ENCODE measurements at regions not wholly inside any gene's neighbourhood (a gene's known extent, or its start where the extent isn't known, plus 50 kb on each side); places are given as distances from the start of the nearest gene placed in this dataset.

DNA sequence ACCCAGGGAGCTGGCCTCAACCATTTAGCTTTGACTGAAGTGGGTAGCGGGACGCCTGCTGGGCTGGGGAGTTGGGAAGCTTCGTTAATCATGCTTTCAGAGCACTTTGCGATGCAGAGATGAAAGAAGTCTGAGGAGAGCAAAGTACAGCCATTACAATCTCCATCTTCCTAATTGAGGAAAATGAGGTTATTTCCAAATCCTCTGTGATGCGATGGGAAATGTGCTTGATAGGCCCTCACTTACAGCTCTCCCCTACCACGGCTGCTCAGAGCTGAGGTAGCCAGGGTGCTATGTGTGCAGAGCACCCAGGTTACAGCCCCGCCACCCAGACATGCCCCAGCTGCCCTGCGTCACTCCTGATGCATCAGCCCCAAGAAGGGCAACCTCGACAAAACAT is 326.5 kb upstream of the KLHL29 start:
- no peak for DNase-seq (ENCODE audit: low spot score)
- no peaks in the 10 kb centered on the region for H3K4me1 ChIP-seq (replicated peaks)
- 79% methylated on average over 9 of the region's 9 CpGs for WGBS
- no peaks in the 10 kb centered on the region for H3K9me3 ChIP-seq
- intact Hi-C loops (cut with DNase I) = no loop called here
- TF ChIP-seq POLR2AphosphoS5 (IDR thresholded peaks at IDR 0.05) (no peak), POLR2A (IDR thresholded peaks at IDR 0.05) (no peak)
- TF ChIP-seq, protein P1, sequence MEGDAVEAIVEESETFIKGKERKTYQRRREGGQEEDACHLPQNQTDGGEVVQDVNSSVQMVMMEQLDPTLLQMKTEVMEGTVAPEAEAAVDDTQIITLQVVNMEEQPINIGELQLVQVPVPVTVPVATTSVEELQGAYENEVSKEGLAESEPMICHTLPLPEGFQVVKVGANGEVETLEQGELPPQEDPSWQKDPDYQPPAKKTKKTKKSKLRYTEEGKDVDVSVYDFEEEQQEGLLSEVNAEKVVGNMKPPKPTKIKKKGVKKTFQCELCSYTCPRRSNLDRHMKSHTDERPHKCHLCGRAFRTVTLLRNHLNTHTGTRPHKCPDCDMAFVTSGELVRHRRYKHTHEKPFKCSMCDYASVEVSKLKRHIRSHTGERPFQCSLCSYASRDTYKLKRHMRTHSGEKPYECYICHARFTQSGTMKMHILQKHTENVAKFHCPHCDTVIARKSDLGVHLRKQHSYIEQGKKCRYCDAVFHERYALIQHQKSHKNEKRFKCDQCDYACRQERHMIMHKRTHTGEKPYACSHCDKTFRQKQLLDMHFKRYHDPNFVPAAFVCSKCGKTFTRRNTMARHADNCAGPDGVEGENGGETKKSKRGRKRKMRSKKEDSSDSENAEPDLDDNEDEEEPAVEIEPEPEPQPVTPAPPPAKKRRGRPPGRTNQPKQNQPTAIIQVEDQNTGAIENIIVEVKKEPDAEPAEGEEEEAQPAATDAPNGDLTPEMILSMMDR (IDR thresholded peaks at IDR 0.05) = no peak
- H3K27ac ChIP-seq = no peak overlapping the region
- no peaks in the 10 kb centered on the region for H3K36me3 ChIP-seq
- no peak overlapping the region for H3K4me3 ChIP-seq
- H3K27me3 ChIP-seq (replicated peaks; ENCODE audit: insufficient read depth) = no peaks in the 10 kb centered on the region

DNA sequence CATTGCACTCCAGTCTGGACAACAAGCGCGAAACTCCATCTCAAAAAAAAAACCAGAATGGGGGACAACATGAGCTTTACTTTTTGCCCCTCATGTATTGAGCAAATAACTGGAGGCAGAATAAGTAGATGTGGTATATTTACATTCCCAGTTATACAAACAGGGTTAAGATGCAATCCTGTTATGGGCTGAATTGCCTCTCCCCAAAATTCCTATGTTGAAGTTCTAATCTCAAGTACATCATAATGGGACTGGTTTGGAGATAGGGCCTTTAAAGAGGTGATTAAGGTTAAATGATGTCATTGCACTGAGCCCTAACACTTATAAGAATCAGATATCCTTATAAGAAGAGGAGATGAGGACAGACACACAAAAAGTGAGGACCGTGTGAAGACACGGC is 319.8 kb upstream of the KLHL29 start:
- H3K36me3 ChIP-seq = no peaks in the 10 kb centered on the region
- no peaks in the 10 kb centered on the region for H3K27me3 ChIP-seq (replicated peaks; ENCODE audit: insufficient read depth)
- H3K4me3 ChIP-seq = no peak overlapping the region
- TF ChIP-seq, protein P1 (IDR thresholded peaks at IDR 0.05) = no peak
- H3K27ac ChIP-seq = no peak overlapping the region
- H3K9me3 ChIP-seq = no peaks in the 10 kb centered on the region
- no peak for DNase-seq (ENCODE audit: low spot score)
- 93% methylated on average over 4 of the region's 4 CpGs for WGBS
- intact Hi-C loops (cut with DNase I) = no loop called here
- H3K4me1 ChIP-seq (replicated peaks) = no peaks in the 10 kb centered on the region

DNA sequence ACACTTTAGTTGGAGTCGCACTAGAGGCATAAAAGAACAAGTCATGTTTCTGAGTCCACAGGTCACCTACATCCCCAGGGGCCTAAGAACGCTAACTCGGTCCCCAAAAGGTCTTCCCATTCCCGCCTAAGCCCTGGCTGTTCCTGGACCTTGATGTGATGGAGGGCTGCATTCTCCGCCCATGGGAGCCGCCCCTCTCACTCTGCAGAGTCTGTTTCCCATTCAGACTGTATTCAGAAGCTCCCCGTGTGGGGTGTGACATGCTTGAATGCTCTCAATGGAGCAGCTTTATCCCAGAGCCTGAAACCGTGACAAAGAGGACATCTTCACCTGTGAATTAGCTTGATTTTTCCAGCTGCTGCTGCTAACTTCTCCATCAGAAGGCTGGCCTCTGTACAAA is 319.0 kb upstream of the KLHL29 start:
- Histone ChIP-seq H3K27ac (no peak overlapping the region), H3K4me1 (replicated peaks) (no peaks in the 10 kb centered on the region), H3K27me3 (replicated peaks; ENCODE audit: insufficient read depth) (no peaks in the 10 kb centered on the region), H3K4me3 (no peak overlapping the region), H3K9me3 (no peaks in the 10 kb centered on the region), H3K36me3 (no peaks in the 10 kb centered on the region)
- intact Hi-C loops (cut with DNase I) = no loop called here
- no peak for TF ChIP-seq POLR2A (IDR thresholded peaks at IDR 0.05)
- TF ChIP-seq, protein P1 (IDR thresholded peaks at IDR 0.05) = no peak
- no peak for TF ChIP-seq POLR2AphosphoS5 (IDR thresholded peaks at IDR 0.05)
- DNase-seq (ENCODE audit: low spot score) = no peak
- 87% methylated on average over 8 of the region's 8 CpGs for WGBS

DNA sequence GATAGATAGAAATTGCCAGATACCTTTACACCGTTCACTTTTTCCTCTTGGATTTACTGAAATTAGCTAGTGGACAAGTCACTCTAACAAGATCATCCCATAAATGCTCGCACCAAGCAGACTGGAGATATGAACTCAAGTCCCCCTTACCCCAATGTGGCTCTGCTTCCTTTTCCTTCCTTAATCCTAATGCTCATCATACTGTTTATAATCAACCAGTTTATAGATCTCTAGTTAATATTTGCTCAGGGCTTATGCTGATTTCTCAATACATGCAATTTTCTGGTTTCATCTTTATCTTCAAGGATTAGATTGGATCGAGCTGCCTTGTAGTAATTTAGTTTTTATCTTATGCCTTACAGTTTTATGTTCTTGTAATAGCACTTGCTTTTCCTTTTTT is 318.3 kb upstream of the KLHL29 start:
- Histone ChIP-seq H3K27me3 (replicated peaks; ENCODE audit: insufficient read depth) (no peaks in the 10 kb centered on the region), H3K36me3 (no peaks in the 10 kb centered on the region), H3K4me1 (replicated peaks) (no peaks in the 10 kb centered on the region), H3K27ac (no peak overlapping the region), H3K9me3 (no peaks in the 10 kb centered on the region), H3K4me3 (no peak overlapping the region)
- WGBS = 58% methylated on average over 3 of the region's 3 CpGs
- intact Hi-C loops (cut with DNase I) = no loop called here
- DNase-seq (ENCODE audit: low spot score) = no peak
- TF ChIP-seq POLR2A (IDR thresholded peaks at IDR 0.05) (no peak), POLR2AphosphoS5 (IDR thresholded peaks at IDR 0.05) (no peak)
- TF ChIP-seq, protein P1 (IDR thresholded peaks at IDR 0.05) = no peak

DNA sequence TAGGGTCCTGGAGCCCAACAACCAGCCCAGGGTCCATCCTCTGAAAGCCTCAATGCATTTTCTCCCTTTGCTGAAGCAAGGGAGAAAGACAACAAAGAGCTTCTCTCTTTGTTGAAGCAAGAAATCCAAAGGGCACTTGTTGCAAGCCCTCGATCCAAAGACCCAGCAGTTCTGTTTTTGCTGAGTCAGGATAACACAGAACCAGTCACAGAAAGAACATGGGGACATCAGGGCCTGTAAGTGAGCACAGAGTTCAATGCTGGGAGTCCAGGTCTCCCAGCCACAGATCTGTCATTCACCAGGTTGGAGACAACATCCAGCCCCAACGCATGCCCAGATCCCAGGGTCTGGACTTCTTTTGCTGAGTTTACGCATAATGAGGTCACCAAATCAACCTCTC is 315.8 kb upstream of the KLHL29 start:
- Histone ChIP-seq H3K27ac (no peak overlapping the region), H3K36me3 (no peaks in the 10 kb centered on the region), H3K4me3 (no peak overlapping the region), H3K4me1 (replicated peaks) (no peaks in the 10 kb centered on the region), H3K27me3 (replicated peaks; ENCODE audit: insufficient read depth) (no peaks in the 10 kb centered on the region), H3K9me3 (no peaks in the 10 kb centered on the region)
- 98% methylated on average over 3 of the region's 3 CpGs for WGBS
- TF ChIP-seq, protein P1 (IDR thresholded peaks at IDR 0.05) = no peak
- TF ChIP-seq POLR2AphosphoS5 (IDR thresholded peaks at IDR 0.05) (no peak), POLR2A (IDR thresholded peaks at IDR 0.05) (no peak)
- no peak for DNase-seq (ENCODE audit: low spot score)
- intact Hi-C loops (cut with DNase I) = no loop called here
